ENCODE measurements at regions not wholly inside any gene's neighbourhood (a gene's known extent, or its start where the extent isn't known, plus 50 kb on each side); places are given as distances from the start of the nearest gene placed in this dataset.

DNA sequence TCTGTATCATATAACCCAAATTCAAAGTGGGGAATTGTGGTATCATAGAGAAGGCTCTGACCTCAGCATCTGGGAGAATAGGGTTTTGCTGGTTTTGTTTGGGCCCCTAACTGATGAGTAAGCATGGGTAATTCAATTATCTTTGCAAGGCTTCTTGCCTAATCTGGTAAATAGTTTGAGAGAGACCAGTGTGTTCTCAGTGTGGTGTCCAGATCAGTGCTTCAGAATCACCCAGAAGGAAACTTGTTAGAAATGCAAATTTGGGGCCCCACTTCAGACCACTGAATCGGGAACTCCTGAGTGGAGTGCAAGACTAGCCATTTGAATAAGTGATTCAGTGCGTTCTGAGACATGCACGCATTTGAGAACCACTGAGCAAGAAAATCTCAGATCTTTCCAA is 282.7 kb downstream of the EPHA4 start:
- ChIA-PET CTCF (interaction anchor here (0.6 kb wide), 1 partner anchor 164 kb away, joined by 3 read pairs; no protein-coding TSS in a partner anchor), POLR2A (no interaction called here)

- POLR2A ChIA-PET: no interaction called here
- CTCF ChIA-PET: no interaction called here
These were observed 282.3 kb downstream of the EPHA4 start for GRCh38 chr2:221289846-221290245.

DNA sequence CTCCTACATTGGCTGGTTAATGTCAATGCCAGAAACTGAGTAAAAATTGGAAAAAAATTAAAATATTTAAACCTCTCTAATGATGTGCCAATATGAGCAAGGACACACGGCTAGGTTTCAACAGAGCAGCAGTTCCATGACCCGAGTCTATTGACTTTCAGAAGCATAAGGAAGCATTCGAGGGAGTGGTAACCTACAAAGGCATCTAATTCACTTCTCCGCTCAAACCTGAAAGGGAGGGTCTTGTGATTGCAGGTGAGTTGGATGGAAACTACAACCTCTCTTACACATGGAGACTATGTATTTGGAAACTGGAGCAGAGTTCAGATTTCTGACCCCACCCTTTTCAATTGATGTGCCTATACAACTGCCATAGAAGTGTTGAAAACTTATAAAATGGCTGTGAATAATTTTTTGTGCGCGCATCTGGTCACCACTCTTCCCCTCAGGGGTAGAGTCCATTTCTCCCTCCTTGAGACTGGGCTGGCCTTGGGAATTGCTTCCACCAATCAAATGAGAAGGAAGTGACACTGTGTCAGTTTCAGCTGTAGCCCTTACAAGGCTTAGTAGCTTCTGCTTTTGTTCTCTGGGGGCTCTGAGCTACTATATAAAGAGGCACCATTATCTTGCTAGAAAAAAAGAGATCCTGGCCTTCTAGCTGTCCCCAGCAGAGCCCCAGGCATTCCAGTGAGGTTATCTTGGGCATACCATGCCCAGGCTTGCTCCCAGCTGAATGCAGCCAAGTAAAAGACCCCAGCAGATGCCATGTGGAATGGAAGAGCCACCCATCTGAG is 278.0 kb downstream of the EPHA4 start:
- CTCF ChIA-PET: no interaction called here
- POLR2A ChIA-PET: no interaction called here

DNA sequence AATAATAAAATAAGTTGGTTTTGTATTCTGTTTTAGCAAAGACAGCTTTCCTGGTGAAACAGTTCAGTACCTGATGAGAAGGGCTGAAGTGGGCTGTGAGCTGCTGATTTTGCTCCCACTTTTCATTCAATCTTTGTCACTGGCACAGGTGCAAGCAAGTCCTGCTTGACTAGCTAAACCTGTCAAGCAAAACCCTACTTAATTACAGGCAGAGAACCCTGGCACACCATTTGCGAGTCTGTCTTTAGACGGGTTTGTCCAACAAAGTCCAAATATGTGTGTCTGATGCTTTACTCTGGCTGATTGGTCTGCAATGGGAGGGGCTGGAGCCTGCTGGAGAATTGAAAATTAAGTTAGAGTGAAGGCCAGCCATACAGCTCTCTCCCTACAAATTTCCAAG is 267.2 kb downstream of the EPHA4 start:
- ChIA-PET POLR2A (no interaction called here), CTCF (no interaction called here)

DNA sequence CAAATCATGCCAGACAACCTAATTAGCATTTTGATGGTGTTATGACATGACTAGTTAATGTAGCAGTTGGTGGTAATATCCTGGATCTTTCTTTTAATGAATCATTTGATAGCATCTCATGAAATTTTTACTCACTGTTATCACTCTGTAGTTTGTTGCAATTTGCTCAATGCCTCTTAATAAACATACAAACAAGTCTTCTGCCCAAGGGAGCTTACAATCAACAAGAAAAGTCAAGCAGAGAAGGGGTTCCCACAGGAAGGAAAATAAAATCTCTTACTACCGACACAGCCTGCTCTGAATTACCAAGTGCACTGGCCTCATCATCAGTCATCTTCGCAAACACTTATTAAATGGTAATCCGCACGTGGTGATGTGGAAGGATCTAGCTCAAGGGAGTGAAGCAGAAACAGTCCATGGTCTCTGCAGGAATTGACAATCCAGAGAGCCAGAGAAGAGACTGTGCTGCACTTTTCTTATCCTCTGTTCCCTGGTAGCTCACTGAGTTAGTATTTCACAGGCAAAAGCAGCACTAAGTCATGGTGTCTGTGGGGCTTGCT is 263.5 kb downstream of the EPHA4 start:
- ChIA-PET POLR2A (no interaction called here), CTCF (interaction anchor here (0.6 kb wide), 1 partner anchor 327 kb away, joined by 3 read pairs; no protein-coding TSS in a partner anchor)

GRCh38 chr2:221309892-221310583 is 262.1 kb downstream of the EPHA4 start:
- POLR2A ChIA-PET: no interaction called here

GRCh38 chr2:221310730-221311129 is 261.4 kb downstream of the EPHA4 start:
- CTCF ChIA-PET: no interaction called here
- POLR2A ChIA-PET: no interaction called here

More at GRCh38 chr2:221309892-221310583, 262.1 kb downstream of the EPHA4 start:
- CTCF ChIA-PET: no interaction called here

- ChIA-PET POLR2A (no interaction called here), CTCF (no interaction called here)
These were observed 259.5 kb downstream of the EPHA4 start for GRCh38 chr2:221312634-221313033.

DNA sequence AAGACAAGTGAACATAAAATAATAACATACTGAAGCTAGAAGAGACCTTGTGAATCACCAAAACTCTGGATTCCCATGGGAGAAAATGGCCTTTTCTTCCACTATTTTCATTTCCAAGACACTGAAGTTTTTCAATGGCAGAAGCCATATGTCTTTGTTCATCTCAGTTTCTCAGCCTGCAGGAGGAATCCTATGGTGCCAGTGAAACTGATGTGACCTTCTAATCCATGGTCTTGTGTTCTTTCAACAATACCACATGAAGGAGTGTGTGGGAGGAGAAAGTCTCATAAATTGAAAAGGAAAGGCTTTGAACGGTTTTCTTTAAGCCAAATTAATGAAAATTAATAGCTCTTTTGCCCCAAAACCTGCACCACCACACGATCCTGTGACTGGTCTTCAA is 257.3 kb downstream of the EPHA4 start:
- CTCF ChIA-PET: no interaction called here
- POLR2A ChIA-PET: no interaction called here

- ChIA-PET POLR2A (no interaction called here), CTCF (no interaction called here)
These were observed 253.6 kb downstream of the EPHA4 start for GRCh38 chr2:221318376-221319130.

DNA sequence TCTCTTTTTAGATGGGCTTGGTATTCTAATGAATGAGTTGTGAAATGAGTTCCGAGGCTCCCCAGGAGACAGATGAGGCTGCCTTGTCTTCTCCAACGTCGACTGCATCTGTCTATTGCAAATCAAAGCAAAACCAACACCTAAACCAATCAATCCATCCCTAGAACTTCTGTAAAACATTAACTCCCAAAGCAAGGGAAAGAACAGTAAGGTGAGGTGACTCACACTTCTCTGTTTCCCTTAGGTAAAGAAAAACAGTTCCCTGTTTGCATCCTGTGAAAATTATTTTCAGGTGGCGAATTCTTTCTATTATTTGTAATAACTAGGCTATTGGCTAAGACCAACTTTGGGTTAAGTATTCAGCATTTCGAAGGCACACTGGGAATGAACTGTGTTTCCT is 249.4 kb downstream of the EPHA4 start:
- ChIA-PET CTCF (no interaction called here), POLR2A (no interaction called here)

DNA sequence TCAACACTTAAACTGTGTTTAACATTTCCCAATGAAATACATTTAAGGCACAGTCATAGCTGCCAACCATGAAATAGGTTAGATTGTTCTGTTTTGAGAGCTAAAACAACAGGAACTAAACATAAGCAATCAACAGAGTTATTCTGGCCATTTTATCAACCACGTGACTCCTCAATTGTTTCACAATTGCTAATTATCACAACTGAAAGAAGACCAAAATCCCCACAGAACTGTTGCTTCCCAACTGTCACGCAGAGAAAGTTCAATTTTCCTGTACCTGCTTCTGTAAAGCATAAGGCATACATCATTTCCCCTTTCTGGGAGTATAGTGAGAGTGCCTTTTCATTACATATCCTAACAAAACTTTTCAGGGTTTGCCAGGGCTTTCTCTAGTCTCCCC is 248.6 kb downstream of the EPHA4 start:
- ChIA-PET CTCF (no interaction called here), POLR2A (no interaction called here)

DNA sequence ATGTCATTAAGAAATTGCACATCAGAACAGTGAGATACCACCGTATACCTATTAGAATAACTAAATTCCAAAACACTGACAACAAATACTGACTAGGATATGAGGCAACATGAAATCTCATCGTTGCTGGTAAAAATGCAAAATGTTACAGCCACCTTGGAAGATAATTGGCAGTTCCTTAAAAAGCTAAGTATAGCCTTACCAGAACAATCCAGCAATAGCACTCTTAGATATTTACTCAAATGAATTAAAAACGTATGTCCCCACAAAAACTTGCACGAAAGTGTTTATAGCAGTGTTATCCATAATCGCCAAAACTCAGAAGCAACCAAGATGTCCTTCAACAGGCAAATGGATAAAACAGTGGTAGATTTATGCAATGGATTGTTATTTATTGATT is 241.7 kb downstream of the EPHA4 start:
- ChIA-PET POLR2A (no interaction called here), CTCF (no interaction called here)

DNA sequence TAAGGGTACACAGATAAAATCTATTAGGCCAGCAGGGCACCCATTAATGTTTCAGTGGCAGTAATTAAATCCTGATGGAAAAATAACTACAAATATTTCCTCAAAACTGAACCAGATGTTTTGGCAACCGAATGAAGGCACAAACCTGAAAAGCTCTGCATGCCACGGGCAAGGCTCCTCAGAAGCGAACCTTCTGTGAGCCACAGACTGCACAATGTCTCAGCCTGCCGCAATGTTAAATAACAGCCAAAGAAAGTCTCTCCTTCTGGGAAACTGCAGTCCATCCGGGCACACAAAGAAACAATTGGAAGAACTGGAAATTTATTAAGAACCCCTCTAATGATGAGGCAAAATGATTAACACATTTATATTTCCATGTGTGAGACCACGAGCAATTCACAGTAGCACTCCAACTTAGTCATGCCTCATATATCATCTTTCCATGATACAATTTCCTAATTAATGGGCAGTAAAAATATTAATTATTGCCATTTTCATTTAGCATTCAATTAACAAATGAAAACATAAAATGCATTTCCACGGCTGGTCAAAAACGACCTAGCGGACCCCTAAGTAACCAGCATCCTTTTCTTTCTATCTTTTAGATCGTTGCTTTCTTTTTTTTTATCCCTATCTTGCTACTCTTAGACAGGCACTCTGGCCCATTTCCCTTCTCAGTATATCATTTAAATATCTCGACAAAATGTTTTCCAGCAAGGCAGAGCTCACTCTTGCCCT is 237.5 kb downstream of the EPHA4 start:
- ChIA-PET CTCF (no interaction called here), POLR2A (no interaction called here)

GRCh38 chr2:221335219-221335752 is 236.8 kb downstream of the EPHA4 start:
- CTCF ChIA-PET: no interaction called here
- POLR2A ChIA-PET: no interaction called here

DNA sequence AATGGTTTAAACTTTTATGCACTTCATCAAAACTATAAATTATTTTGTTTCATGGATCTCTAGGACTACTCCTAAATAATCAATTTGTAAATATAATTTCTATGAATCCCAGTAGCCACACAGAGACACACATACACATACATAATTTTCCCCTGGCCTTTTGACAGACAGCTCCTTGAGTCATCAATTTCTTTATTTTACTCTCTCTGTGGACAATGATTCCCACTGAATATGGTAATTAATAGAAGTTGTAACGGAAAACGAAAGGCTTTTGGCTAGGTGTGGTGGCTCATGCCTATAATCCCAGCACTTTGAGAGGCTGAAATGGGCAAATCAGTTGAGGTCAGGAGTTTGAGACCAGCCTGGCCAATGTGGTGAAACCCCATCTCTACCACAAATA is 235.1 kb downstream of the EPHA4 start:
- ChIA-PET POLR2A (no interaction called here), CTCF (no interaction called here)

- ChIA-PET POLR2A (no interaction called here), CTCF (no interaction called here)
These were observed 234.0 kb downstream of the EPHA4 start for GRCh38 chr2:221337957-221338685.

GRCh38 chr2:221342388-221342787 is 229.7 kb downstream of the EPHA4 start:
- POLR2A ChIA-PET: no interaction called here
- CTCF ChIA-PET: no interaction called here

DNA sequence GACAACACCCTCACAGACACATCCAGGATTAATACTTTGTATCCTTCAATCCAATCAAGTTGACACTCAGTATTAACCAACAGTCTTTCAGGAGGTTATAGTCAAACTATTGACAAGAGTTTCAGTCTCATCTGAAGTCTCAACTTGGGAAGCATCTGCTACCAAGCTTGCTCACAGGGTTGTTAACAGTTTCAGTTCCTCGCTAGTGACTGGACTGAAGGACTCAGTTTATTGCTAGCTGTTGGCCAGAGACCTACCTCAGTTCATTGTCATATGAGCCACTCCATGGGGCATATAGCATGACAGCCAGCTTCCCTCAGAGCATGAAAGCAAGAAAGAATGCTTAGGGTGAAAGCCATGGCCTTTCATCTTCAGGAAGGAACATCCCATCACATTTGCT is 228.6 kb downstream of the EPHA4 start:
- POLR2A ChIA-PET: no interaction called here
- CTCF ChIA-PET: no interaction called here
